ENCODE measurements at regions not wholly inside any gene's neighbourhood (a gene's known extent, or its start where the extent isn't known, plus 50 kb on each side); places are given as distances from the start of the nearest gene placed in this dataset.

GRCh38 chr6:115396112-115396906 is 664.4 kb downstream of the FRK start (continued):
- TF ChIP-seq AFF4 (CRISPR knock-in tag; IDR thresholded peaks at IDR 0.05; ENCODE audit: borderline replicate concordance) (no peak), ATF2 (CRISPR knock-in tag; IDR thresholded peaks at IDR 0.05; ENCODE audit: borderline replicate concordance, low read depth) (no peak), SMAD4 (CRISPR knock-in tag; IDR thresholded peaks at IDR 0.05) (no peak), ZBTB21 (CRISPR knock-in tag; IDR thresholded peaks at IDR 0.05; ENCODE audit: borderline replicate concordance) (no peak), FOXJ3 (CRISPR knock-in tag; IDR thresholded peaks at IDR 0.05; ENCODE audit: borderline replicate concordance) (no peak), USF1 (CRISPR knock-in tag; IDR thresholded peaks at IDR 0.05) (no peak), E2F5 (CRISPR knock-in tag; IDR thresholded peaks at IDR 0.05) (no peak), E2F1 (CRISPR knock-in tag; IDR thresholded peaks at IDR 0.05) (no peak), CREB1 (CRISPR knock-in tag; IDR thresholded peaks at IDR 0.05) (no peak)

GRCh38 chr6:115393821-115394220 is 666.9 kb downstream of the FRK start:
- H3K27ac Mint-ChIP-seq: no peak overlapping the region
- ATAC-seq (no peak), DNase-seq (ENCODE audit: low spot score) (no peak)
- H3K9me3 Mint-ChIP-seq: peaks cover 49% of the 10 kb centered on the region
- H3K27me3 Mint-ChIP-seq (ENCODE audit: low read depth): no peaks in the 10 kb centered on the region
- ChIA-PET CTCF (no interaction called here), POLR2A (no interaction called here)
- peaks cover 21% of the 10 kb centered on the region for H3K36me3 Mint-ChIP-seq
- H3K4me3 Mint-ChIP-seq: no peak overlapping the region
- no peaks in the 10 kb centered on the region for H3K4me1 Mint-ChIP-seq
- no peak for TF ChIP-seq HMGXB4 (CRISPR knock-in tag; IDR thresholded peaks at IDR 0.05)
- TF ChIP-seq FOXK1 (CRISPR knock-in tag; IDR thresholded peaks at IDR 0.05): no peak
- TF ChIP-seq ZNF232 (CRISPR knock-in tag; IDR thresholded peaks at IDR 0.05): no peak
- no peak for TF ChIP-seq ATF1 (CRISPR knock-in tag; IDR thresholded peaks at IDR 0.05)
- TF ChIP-seq GRHL2 (CRISPR knock-in tag; IDR thresholded peaks at IDR 0.05; ENCODE audit: insufficient replicate concordance, severe bottlenecking): no peak
- no peak for TF ChIP-seq RORB (CRISPR knock-in tag; IDR thresholded peaks at IDR 0.05)
- TF ChIP-seq HMGA2 (CRISPR knock-in tag; IDR thresholded peaks at IDR 0.05): no peak
- no peak for TF ChIP-seq ERG (CRISPR knock-in tag; IDR thresholded peaks at IDR 0.05)
- no peak for TF ChIP-seq TCF7 (CRISPR knock-in tag; IDR thresholded peaks at IDR 0.05; ENCODE audit: low read depth)
- no peak for TF ChIP-seq E2F5 (CRISPR knock-in tag; IDR thresholded peaks at IDR 0.05)
- TF ChIP-seq ATF3 (CRISPR knock-in tag; conservative IDR thresholded peaks at IDR 0.05): no peak
- TF ChIP-seq MXD4 (CRISPR knock-in tag; IDR thresholded peaks at IDR 0.05; ENCODE audit: borderline replicate concordance): no peak
- no peak for TF ChIP-seq JUN (CRISPR knock-in tag; IDR thresholded peaks at IDR 0.05)
- no peak for TF ChIP-seq ZSCAN18 (CRISPR knock-in tag; IDR thresholded peaks at IDR 0.05)
